ENCODE measurements at regions not wholly inside any gene's neighbourhood (a gene's known extent, or its start where the extent isn't known, plus 50 kb on each side); places are given as distances from the start of the nearest gene placed in this dataset.
"Not testable (repeated sequence)": the region's sequence is repeated elsewhere in the genome, so short reads cannot be mapped to it uniquely, and the experiment has no call there.

DNA sequence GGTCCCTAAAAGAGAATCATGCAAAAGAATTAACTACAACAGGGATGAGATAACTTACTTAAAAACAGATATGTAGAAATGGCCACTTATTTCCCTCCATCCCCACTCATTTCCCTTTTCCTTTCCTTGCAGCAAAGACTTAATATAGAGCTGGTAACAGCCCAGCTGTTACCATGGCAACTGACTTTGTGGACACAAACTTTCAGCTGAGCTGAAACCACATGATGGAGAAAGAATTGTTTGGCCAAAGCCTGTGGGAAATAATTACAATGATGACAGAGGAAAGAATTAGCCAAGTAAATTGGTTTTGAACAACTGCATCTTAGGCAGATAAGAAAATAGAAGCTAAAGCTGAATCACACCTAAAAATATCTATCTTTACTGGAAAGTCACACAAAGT is 364.9 kb downstream of the GALC start:
- peak; percentile 5 for DNase-seq

DNA sequence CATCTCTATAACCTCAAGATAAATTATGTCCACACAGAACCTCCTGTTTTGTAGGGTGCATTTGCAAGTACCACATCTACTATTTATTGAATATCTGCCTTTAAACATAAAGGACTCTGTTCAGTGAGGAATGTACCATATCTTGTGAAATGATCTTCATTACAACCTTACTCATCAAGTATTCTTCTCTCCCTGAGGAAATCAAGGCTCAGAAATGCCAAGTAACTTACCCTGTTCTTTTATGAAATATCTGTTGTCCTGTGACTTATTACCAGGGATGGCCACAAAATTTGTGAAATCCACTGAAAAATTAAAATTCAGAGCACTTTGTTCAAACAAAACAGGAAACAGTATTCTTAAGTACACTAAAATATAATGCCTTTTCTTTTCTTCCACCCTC is 366.7 kb downstream of the GALC start:
- no peak for DNase-seq

GRCh38 chr14:87623616-87624015 is 369.4 kb downstream of the GALC start:
- DNase-seq = no peak

GRCh38 chr14:87617079-87617478 is 375.9 kb downstream of the GALC start:
- no peak for DNase-seq

- DNase-seq = peak; percentile 71
These were observed 376.9 kb downstream of the GALC start for GRCh38 chr14:87615822-87616679.

DNA sequence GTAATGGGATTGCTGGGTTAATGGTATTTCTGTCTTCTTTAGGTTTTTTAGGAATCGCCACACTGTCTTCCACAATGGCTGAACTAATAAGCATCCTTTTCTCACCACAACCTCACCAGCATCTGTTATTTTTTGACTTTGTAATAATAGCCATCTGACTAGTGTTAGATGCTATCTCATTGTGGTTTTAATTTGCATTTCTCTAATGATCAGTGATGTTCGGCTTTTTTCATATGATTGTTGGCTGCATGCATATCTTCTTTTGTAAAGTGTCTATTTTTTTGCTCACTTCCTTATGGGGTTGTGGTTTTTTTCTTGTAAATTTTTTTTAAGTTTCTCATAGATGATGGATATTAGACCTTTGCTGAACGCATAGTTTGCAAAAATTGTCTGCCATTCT is 377.9 kb downstream of the GALC start:
- DNase-seq = no peak

DNA sequence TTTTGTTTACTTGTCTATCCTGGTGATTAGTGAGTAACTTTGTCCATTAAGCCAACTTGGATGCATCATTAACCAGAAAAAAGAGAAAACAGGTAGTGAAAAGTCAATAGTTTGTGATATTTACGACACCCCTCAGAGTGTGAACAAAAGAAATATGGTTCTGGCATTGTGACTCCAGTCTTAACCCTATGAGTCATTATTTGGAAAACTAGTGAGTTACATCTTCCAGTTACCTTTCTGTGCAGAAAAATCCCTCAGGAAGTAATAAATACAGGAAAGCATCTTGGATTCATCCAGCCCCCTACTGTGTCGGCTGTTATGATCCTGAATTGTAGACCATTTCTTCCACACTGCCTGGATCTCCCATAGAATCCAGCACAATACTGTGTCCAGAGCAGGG is 379.1 kb downstream of the GALC start:
- no peak for DNase-seq

DNA sequence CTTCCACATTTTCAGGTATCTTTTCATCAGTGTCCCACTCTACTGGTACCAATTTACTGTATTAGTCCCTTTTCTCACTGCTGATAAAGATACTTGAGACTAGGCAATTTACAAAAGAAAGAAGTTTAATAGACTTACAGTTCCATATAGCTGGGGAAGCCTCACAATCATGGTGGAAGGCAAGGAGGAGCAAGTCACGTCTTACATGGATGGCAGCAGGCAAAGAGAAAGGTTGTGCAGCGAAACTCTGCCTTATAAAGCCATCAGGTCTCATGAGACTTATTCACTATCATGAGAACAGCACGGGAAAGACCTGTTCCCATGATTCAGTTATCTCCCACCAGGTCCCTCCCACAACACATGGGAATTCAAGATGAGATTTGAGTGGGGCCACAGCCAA is 385.9 kb downstream of the GALC start:
- not testable (repeated sequence) for DNase-seq

GRCh38 chr14:87601036-87601435 is 391.9 kb downstream of the GALC start:
- DNase-seq = no peak

DNA sequence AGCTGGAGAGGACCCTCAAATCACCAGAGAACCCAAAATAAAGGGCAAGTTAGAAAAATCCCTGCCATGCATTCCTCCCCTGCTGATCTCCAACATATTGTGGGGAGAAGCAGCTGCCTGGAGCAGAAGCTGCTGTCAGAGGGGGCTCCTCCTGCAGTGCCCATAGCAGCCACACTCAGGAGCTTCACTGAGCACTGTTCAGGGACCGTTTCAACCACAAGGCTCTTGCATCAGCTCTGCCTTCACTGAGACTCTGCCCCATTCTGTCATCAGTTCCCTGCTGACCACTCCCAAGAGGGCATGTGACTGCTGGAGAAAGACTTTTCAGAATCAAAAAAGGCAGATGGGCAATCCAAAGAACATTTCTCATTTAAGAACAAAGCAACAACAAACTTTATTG is 392.7 kb downstream of the GALC start:
- no peak for DNase-seq

DNA sequence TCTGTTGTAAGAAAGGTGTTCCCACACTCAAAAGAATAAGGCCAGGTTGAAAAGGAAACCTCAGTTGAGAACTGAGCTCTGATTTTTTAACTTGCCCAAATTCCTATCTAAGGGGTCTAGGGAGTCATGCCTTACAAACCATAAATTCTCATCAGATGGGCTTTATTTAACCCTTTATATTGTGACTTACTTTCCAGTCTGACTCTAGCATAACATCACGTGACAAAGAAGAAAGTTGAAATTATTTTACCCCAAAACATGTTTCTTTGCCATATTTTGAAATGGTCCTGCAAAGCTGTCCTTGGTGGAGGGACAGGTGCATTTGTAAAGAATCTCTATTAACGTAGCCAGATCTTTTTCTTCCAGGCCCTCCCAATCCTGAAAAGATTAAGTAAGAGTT is 411.7 kb downstream of the GALC start:
- no peak for DNase-seq

DNA sequence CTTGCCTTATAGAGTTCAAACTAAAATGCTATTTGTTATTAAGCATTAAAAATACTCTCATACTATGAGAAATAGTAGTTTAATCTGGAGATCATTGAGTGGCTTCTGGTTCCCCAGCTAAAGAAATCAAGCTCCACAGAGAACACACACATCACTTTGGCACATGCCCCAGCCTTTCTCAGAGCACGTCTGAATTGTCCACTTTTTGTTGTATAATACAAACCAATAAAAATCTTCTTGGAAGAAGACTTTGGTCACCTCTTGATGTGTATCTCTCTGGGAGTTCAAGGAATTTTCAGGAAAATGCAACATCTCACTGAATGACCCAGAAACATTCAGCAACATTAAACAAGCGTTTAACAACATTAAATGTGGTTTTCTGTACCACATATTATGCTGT is 413.9 kb downstream of the GALC start:
- no peak for DNase-seq

- no peak for DNase-seq
These were observed 417.6 kb downstream of the GALC start for GRCh38 chr14:87575378-87575777.

- DNase-seq = no peak
These were observed 419.4 kb downstream of the GALC start for GRCh38 chr14:87573591-87573990.

GRCh38 chr14:87567618-87568295 is 425.2 kb downstream of the GALC start:
- DNase-seq = no peak

- no peak for DNase-seq
These were observed 426.0 kb downstream of the GALC start for GRCh38 chr14:87566991-87567390.

- no peak for DNase-seq
These were observed 445.4 kb downstream of the GALC start for GRCh38 chr14:87547536-87547935.

DNA sequence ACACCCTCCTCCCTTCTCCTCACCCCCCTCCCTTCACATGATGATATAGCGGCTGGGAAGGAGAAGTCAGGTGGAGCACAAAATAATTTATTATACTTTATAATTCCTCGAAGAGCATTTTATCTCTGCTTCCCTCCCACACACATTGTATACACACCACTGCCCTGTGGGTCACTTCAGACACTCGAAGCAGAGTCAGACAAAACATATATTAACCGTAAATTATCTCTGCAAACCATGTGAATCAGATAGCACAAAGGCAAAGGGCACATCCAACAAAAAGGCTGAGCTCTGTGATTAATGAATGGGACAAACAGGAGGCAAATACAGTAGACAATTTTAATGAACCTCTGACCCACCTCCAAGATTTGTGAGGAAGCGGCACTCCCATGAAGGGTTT is 450.7 kb downstream of the GALC start:
- no peak for DNase-seq

DNA sequence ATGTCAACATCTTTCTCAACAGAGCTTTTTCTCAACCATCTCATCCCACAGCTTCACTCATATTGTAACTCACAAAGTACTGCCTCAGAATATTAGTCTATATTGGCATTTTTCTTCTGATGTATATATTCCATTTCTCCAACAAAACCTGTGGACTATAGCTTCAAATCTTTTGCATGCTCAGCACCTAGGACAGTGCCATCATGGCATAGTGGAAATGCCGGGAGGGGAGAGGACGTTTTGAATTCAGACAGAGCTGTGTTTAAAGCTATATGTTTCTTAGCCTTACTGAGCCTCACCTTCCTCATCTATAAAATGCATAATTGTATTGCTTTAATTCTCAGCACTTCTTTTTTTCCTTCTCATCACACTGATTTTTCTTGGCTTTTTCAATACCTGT is 452.6 kb downstream of the GALC start:
- no peak for DNase-seq

- DNase-seq = no peak
These were observed 463.9 kb downstream of the GALC start for GRCh38 chr14:87529081-87529480.

- no peak for DNase-seq
These were observed 466.3 kb downstream of the GALC start for GRCh38 chr14:87526731-87527130.

DNA sequence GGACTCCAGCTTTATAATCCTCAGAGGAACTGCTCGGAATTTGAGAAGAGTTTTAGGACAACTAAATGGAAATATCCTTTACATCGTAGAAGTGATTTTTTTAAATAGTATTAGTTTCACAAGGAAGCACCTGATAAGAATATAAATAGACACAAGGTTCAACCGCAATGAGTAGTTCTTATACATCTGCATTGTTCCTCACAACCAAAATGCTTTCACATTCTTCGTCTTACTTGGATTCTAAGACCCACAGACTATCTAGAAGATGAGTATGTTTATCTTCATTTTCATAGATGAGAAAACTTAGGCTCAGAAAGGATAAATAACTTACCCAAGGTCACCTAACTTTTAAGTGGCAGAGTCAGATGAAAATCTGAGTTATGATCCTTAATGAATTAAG is 469.0 kb downstream of the GALC start:
- no peak for DNase-seq

GRCh38 chr14:87522575-87522974 is 470.4 kb downstream of the GALC start:
- DNase-seq = no peak

GRCh38 chr14:87508333-87508732 is 484.6 kb downstream of the GALC start:
- no peak for DNase-seq

DNA sequence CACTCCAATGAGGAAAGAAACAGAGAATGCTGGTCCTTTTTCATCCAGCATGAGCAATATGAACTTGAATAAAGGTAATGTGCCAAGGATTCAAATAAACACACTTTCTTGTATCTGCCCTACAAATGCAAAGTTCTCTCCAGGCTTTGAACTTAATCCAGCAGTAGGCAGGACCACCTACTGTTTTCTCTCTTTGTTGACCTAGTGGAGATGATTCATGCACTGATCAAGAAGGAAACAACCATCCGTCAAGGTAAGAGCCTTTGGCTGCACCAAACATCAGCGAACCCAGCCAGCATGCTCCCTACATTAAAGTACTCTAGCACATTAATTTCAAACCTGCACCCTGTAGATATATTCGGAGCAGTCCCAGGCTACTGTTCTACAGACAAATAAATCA is 489.3 kb downstream of the GALC start:
- no peak for DNase-seq
